Activated naive CD8-positive, alpha-beta T cell (primary cell): ENCODE measurements at regions not wholly inside any gene's neighbourhood (a gene's known extent, or its start where the extent isn't known, plus 50 kb on each side); places are given as distances from the start of the nearest gene placed in this dataset.

Experiments
- H3K27ac Mint-ChIP-seq: one replicate; pipeline ENCODE4 v1.8.0; 2021; ENCODE audit warnings: mixed read lengths
- H3K27me3 Mint-ChIP-seq: one replicate; pipeline ENCODE4 v1.8.0; 2021; ENCODE audit warnings: mixed read lengths
- H3K36me3 Mint-ChIP-seq: one replicate; pipeline ENCODE4 v1.8.0; 2021; ENCODE audit warnings: mixed read lengths
- H3K4me1 Mint-ChIP-seq: one replicate; pipeline ENCODE4 v1.8.0; 2021; ENCODE audit warnings: low read depth, mixed read lengths
- H3K4me3 Mint-ChIP-seq: one replicate; pipeline ENCODE4 v1.8.0; 2021; ENCODE audit warnings: mild to moderate bottlenecking, mixed read lengths
- H3K9me3 Mint-ChIP-seq: one replicate; pipeline ENCODE4 v1.8.0; 2021; ENCODE audit warnings: low read depth, mixed read lengths

DNA sequence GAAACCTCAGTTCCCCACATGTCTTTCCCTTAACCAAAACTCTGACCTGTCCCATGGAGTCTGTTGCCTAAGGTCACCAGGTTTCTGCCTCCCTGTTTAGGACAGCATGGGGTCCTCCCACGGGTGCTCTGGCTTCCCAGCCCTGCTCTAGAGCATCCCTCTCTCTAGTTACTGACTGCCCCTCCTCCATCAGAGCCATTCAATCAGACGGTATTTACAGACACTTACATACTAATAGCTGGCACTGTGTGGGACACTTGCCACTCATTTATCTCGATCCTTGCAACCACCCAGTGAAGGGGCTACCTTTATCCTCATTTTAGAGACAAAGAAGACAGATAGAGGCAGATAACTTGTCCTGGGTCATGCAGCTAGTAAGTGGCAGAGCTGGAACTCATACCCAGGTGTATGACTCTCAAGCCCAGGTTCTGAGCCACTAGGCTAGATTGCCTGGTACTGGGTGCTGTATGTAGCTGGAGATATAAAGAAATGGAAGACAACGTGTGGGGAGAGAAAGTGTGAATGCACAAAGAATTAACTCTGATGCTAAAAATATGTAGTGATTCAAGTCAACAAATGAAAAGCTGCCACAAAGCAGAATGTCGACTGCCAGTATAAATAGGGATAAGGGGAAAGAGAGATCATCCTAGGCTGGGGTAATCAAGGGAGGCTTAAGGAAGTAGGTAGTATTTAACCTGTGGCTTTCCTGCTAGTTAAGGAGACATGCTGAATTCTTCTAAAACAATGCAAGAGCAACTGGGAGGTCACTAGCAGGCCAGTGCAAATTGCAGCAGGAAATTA lies 52.5 kb upstream of the PDE8B start:
- no peaks in the 10 kb centered on the region for H3K27me3 Mint-ChIP-seq
- no peak overlapping the region for H3K4me3 Mint-ChIP-seq
- H3K27ac Mint-ChIP-seq = no peak overlapping the region
- peaks cover 31% of the 10 kb centered on the region for H3K4me1 Mint-ChIP-seq
- H3K9me3 Mint-ChIP-seq = no peaks in the 10 kb centered on the region
- no peaks in the 10 kb centered on the region for H3K36me3 Mint-ChIP-seq

DNA sequence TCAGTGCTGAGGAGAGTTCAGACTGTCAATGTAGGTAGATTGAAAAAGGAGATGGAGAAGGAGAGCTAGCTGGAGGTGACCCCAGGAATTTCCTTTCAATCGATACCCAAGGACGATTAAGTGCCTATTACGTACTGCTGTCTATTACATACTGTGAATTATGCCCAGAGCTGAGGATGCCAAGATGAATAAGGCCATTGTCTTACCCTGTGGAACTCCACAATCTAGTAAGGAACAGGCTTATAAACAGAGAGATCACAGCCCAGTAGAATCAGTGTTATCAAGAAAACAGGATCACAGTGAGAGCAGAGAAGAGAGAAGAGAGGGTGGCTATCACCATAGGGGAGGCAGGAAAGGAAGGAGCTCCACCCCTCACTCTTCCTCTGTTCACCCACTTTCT lies 54.1 kb upstream of the PDE8B start:
- Mint-ChIP-seq H3K4me1 (peaks cover 31% of the 10 kb centered on the region), H3K4me3 (no peak overlapping the region)

DNA sequence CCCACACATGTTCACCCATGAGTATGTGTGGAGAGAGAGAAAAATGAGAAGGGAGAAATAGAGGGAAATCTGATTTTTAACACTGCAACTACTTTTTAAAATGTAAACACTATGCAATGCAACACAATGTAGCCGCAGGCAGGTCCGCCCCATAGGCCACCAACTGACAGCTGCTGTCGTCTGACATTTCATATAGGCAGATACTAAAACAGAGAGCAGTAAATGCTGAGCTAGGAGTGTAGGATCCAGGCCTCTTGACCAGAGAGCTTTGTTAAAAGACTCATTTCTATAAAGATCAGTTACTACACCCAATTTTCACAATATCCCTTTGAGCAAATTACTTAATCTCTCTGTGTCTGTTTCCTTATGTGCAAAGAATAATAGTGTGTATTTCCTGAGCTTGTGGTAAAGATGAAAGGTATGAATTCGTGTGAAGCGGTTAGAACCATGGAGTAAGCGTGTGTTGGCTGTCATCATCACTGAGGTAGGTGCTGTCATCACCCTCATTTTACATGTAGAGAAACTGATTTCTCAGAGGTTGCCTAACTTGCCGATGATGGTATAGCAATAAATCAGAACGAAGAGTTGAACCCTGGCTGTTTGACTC lies 55.2 kb upstream of the PDE8B start:
- H3K9me3 Mint-ChIP-seq = no peaks in the 10 kb centered on the region
- peak overlapping the region; percentile 6 for H3K27ac Mint-ChIP-seq
- H3K4me3 Mint-ChIP-seq = peak overlapping the region; percentile 33
- H3K4me1 Mint-ChIP-seq = peaks cover 31% of the 10 kb centered on the region
- no peaks in the 10 kb centered on the region for H3K36me3 Mint-ChIP-seq
- H3K27me3 Mint-ChIP-seq = no peaks in the 10 kb centered on the region

More for the DNA sequence above, 54.1 kb upstream of the PDE8B start:
- no peaks in the 10 kb centered on the region for H3K27me3 Mint-ChIP-seq
- no peaks in the 10 kb centered on the region for H3K9me3 Mint-ChIP-seq
- no peaks in the 10 kb centered on the region for H3K36me3 Mint-ChIP-seq
- peak overlapping the region; percentile 52 for H3K27ac Mint-ChIP-seq

DNA sequence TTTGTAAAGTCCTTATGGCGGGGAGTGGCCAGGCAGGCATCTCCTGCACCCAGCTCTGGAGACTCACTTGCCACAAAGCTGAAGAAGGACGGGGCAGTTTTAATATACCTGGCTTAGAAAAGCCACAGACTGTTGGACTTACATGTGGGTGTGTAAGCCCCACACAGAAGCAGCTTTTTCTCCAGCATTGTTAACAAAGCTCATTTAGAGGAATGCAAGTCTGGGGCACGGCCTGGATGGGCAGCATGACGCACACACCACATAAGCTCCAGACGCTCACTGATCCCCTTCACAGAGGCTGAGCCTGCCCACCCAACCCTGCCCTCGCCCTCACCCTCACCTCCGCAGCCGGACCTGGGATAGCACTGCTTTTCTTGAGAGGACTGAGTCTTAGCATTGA lies 58.0 kb upstream of the PDE8B start:
- Mint-ChIP-seq H3K9me3 (no peaks in the 10 kb centered on the region), H3K27me3 (no peaks in the 10 kb centered on the region), H3K4me3 (no peak overlapping the region), H3K36me3 (no peaks in the 10 kb centered on the region), H3K27ac (no peak overlapping the region), H3K4me1 (peaks cover 30% of the 10 kb centered on the region)

DNA sequence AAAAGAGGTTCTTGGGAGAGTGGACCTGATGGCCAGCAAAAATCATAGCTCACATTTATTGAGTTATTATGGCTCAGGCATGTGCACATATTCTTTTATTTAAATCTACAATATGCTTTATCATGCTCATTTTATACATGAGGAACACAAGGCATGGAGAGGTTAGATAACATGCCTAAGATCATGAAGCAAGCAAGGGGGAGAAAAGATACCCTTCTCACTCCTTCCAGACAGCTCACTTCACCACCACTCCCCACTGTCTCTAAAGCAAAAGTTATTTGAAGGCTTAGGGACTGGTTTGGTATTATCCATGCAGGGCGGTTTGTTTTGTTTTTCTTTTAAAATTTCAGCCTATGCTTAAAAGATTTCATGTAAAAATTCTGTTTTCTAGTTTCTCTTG lies 59.0 kb upstream of the PDE8B start:
- H3K9me3 Mint-ChIP-seq = no peaks in the 10 kb centered on the region
- no peaks in the 10 kb centered on the region for H3K36me3 Mint-ChIP-seq
- H3K27ac Mint-ChIP-seq = no peak overlapping the region
- no peak overlapping the region for H3K4me3 Mint-ChIP-seq
- no peaks in the 10 kb centered on the region for H3K27me3 Mint-ChIP-seq
- peaks cover 20% of the 10 kb centered on the region for H3K4me1 Mint-ChIP-seq

DNA sequence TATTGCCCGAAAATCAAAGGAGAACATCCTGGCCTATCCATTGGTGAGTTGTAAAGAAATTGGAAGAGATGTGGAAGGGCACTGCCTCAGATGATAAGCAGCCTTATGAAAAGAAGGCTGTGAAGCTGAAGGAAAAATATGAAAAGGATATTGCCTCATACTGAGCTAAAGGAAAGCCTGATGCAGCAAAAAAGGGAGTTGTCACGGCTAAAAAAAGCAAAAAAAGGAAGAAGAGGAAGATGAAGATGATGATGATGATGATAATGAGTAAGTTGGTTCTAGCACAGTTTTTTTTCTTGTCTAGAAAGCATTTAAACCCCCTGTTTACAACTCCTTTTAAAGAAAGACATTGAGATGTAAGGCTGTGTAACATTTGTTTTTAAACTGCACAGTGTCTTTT lies 59.8 kb upstream of the ZBED3 start:
- peaks cover 16% of the 10 kb centered on the region for H3K4me1 Mint-ChIP-seq
- no peak overlapping the region for H3K27ac Mint-ChIP-seq
- H3K36me3 Mint-ChIP-seq = no peaks in the 10 kb centered on the region
- H3K27me3 Mint-ChIP-seq = no peaks in the 10 kb centered on the region
- no peak overlapping the region for H3K4me3 Mint-ChIP-seq
- H3K9me3 Mint-ChIP-seq = no peaks in the 10 kb centered on the region

DNA sequence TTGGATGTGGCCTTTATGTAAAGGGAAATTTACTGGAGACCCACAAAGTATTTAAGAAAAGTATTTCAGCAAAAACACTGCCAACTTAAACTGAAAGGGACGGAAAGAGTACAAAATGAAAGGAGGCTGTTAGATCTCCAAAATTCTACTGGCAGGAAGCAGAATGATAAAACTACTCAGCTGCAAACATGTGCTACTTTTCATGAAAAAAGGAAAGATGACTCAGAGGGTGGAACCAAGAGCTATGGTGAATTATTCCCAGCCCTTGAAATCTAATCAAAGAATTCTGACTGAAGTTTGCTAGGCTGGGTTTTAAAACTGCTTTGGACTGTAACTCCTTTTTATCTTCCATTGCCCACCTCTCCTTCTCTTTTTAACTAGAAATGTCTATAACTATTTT lies 58.6 kb upstream of the ZBED3 start:
- Mint-ChIP-seq H3K27me3 (no peaks in the 10 kb centered on the region), H3K9me3 (no peaks in the 10 kb centered on the region), H3K4me1 (peaks cover 16% of the 10 kb centered on the region), H3K27ac (no peak overlapping the region), H3K36me3 (no peaks in the 10 kb centered on the region), H3K4me3 (no peak overlapping the region)

DNA sequence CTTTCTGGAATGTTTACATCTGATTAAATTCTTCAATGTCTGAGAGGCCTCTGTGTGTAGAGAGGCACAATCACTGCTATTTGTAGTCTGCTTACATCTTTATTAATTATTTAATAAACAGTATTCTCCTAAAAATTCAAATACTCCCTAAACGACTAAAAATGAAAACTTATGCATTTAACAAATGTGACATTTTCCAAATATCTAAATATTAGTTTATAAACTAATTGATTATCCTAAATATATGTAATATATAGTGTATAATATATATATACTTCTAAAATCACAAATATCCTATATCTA lies 57.7 kb upstream of the ZBED3 start:
- Mint-ChIP-seq H3K4me1 (peaks cover 16% of the 10 kb centered on the region), H3K27me3 (no peaks in the 10 kb centered on the region), H3K36me3 (no peaks in the 10 kb centered on the region), H3K9me3 (no peaks in the 10 kb centered on the region), H3K4me3 (no peak overlapping the region), H3K27ac (no peak overlapping the region)

DNA sequence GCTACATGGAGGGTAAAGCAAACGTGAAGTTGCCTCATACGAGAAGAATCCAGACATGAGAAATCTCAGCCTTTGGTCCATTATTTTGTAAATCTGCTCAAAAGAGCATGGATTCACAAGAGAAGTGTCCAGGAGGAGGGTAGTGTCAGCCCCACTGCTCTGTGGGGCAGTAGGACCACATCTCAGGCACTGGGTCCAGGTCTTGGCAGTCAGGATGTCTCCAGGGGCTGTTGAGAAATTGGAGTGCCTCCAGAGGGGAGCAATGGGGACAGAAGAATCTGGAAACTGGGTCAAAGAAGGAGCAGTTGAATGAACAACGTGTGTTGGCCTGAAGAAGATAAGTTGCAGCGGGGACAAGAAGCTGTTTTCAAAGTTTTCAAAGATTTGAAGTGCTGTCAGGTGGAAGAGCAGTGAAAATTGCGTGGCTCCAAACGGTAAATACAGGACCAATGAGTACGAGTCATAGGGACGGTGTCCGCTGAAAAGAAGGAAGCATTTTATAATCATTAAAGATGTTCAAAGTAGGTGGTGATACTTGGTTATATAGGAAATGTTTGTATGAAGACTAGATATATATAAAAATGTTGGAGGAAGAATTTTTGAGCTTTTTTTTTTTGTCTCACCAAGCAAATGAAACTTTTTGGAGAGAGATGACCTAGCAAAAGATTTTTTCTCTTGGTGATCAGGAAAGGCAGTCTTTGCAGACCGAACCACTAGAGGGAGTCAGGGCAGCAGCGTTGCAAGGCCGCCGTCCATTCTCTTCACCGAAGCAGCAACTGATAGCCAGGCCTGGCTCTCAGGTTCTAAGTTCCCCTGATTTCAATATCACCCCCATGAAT lies 57.1 kb upstream of the ZBED3 start:
- no peak overlapping the region for H3K4me3 Mint-ChIP-seq
- H3K27me3 Mint-ChIP-seq = no peaks in the 10 kb centered on the region

DNA sequence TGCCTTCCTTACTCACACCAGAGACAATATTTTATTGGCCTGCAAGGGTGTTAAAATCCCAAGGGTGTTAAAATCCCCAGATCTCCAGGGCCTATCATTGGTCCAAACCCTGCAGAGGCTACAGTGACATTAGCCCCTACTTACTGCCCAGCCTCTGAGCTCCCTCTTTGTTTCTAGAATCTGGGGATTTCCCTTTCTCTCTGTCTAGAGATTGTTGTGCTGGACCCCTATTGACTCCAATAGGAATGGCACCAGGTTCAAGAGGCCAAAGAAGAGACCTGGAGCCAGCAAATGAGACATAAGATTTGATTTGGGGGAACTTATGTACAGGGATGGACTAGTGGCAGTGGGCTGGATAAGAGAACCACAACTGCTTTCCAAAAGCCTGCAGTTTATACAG lies 53.3 kb upstream of the ZBED3 start:
- no peak overlapping the region for H3K27ac Mint-ChIP-seq
- H3K4me1 Mint-ChIP-seq = peaks cover 7% of the 10 kb centered on the region
- H3K9me3 Mint-ChIP-seq = no peaks in the 10 kb centered on the region
- H3K36me3 Mint-ChIP-seq = no peaks in the 10 kb centered on the region
- no peaks in the 10 kb centered on the region for H3K27me3 Mint-ChIP-seq
- no peak overlapping the region for H3K4me3 Mint-ChIP-seq

More for the DNA sequence above, 57.1 kb upstream of the ZBED3 start:
- H3K36me3 Mint-ChIP-seq = no peaks in the 10 kb centered on the region
- H3K4me1 Mint-ChIP-seq = peaks cover 16% of the 10 kb centered on the region
- H3K27ac Mint-ChIP-seq = no peak overlapping the region
- H3K9me3 Mint-ChIP-seq = no peaks in the 10 kb centered on the region

DNA sequence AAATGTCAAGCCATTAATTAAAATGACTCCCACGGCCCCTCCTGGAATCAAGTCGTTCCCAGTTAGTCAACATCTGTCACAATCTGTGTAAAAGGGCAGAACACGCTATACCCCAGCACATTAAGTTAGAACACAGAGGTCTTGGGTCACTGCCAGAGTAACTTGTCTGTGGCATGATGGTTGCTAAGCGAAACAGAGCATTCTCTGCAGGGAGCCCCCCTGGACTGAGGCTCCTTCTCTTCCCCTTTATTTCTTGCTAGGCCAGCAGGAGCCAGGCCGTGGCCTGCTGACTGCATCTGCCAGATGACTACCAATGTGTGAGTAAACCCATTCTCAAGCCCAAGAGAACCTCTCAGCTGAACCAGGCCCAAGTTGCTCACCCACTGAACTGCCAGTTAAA lies 51.9 kb upstream of the ZBED3 start:
- peaks cover under 1% of the 10 kb centered on the region for H3K4me1 Mint-ChIP-seq
- H3K27ac Mint-ChIP-seq = no peak overlapping the region
- H3K9me3 Mint-ChIP-seq = no peaks in the 10 kb centered on the region

More for the DNA sequence above, 51.9 kb upstream of the ZBED3 start:
- Mint-ChIP-seq H3K4me3 (no peak overlapping the region), H3K27me3 (no peaks in the 10 kb centered on the region), H3K36me3 (no peaks in the 10 kb centered on the region)
